ENCODE measurements at regions not wholly inside any gene's neighbourhood (a gene's known extent, or its start where the extent isn't known, plus 50 kb on each side); places are given as distances from the start of the nearest gene placed in this dataset.

DNA sequence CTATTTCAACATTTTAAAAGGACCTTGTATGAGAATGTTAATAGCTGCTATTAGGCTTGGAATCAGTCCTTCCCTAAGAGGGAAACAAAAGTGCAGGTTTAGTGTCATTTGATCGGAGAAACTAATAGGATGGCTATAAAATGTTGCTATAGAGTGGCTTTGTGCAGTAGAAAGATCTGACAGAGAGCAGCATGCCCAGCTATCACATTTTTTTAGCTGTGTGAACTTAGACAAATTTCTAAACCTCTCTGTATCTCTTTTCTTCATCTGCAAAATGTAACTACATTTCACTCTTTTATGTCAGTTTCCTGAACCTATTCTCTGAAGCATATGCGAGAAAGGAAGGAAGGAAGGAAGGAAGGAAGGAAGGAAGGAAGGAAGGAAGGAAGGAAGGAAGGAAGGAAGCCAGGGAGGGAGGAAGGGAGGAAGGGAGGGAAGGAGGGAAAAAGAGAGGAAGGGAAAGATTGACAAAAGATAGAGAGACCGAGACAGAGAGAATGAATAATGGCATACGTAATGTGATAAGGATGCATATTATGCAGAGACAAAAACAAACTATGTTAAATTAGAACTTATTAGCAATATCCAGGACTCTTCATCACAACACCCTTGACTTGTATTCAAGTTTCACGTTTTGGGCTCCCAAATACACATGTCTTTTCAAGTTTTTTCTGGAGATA, 52.6 kb upstream of the CDH8 start:
- Histone ChIP-seq H3K27me3 (ENCODE audit: insufficient read depth, low read length) (no peaks in the 10 kb centered on the region), H3K4me3 (ENCODE audit: low read length) (no peak overlapping the region), H3K4me1 (ENCODE audit: insufficient read depth, low read length) (no peaks in the 10 kb centered on the region), H3K9me3 (ENCODE audit: insufficient read depth, low read depth, low read length) (no peaks in the 10 kb centered on the region), H3K27ac (ENCODE audit: low read length) (no peak overlapping the region), H3K36me3 (ENCODE audit: insufficient read depth, low read depth, low read length) (no peaks in the 10 kb centered on the region), H3K9ac (ENCODE audit: low read depth, low read length) (no peak overlapping the region)

Data from iPS-20b (cell line).